SU-DHL-6 (cell line): ENCODE measurements at regions not wholly inside any gene's neighbourhood (a gene's known extent, or its start where the extent isn't known, plus 50 kb on each side); places are given as distances from the start of the nearest gene placed in this dataset.

Experiments used
- CTCF ChIP-seq: fragments of 200-600 bp; sonication (generic); IDR thresholded peaks from one replicate; pipeline ENCODE4 v1.5.1; 2017; ENCODE audit warnings: antibody characterized with exemption, mild to moderate bottlenecking, low read length, moderate library complexity; ENCODE audit not compliant: insufficient read depth, poor library complexity, severe bottlenecking
- EZH2phosphoT487 ChIP-seq: fragments of 200-600 bp; sonication (generic), shearing (Covaris generic); conservative IDR thresholded peaks from 2 replicates; pipeline ENCODE4 v1.6.1; 2018; ENCODE audit warnings: mild to moderate bottlenecking, antibody characterized with exemption, low read length, moderate library complexity, mixed read lengths

- TF ChIP-seq EZH2phosphoT487 (no peak), CTCF (no peak)
These were observed 245.0 kb downstream of the ADCYAP1 start for GRCh38 chr18:1149709-1150108.
